GM23338 (cell line): ENCODE measurements at regions not wholly inside any gene's neighbourhood (a gene's known extent, or its start where the extent isn't known, plus 50 kb on each side); places are given as distances from the start of the nearest gene placed in this dataset.

ENCODE experiments used
- CREB1 ChIP-seq: fragments of 250-450 bp; sonication (Bioruptor Pico); IDR thresholded peaks from 2 replicates; pipeline ENCODE4 v1.5.0; 2020; ENCODE audit warnings: low read depth, mild to moderate bottlenecking, moderate library complexity
- EZH2 ChIP-seq: fragments of 200-600 bp; sonication (generic); IDR thresholded peaks from one replicate; pipeline ENCODE4 v1.8.0; 2017; ENCODE audit warnings: antibody characterized with exemption, mild to moderate bottlenecking, low read depth; ENCODE audit not compliant: unreplicated experiment
- EZH2phosphoT487 ChIP-seq: fragments of 200-600 bp; sonication (generic); IDR thresholded peaks from one replicate; pipeline ENCODE4 v1.8.1; 2018; ENCODE audit warnings: antibody characterized with exemption; ENCODE audit not compliant: unreplicated experiment
- JUNB ChIP-seq: IDR thresholded peaks from one replicate; pipeline ENCODE4 v1.6.1; 2016; ENCODE audit warnings: antibody characterized with exemption; ENCODE audit not compliant: unreplicated experiment
- POLR2AphosphoS5 ChIP-seq: IDR thresholded peaks from 2 replicates; pipeline ENCODE4 v1.6.1; 2016; ENCODE audit warnings: antibody characterized with exemption, low read depth
- TF ChIP-seq, protein P1 (sequence below), 2 experiments: fragments of 200-600 bp in 1 of 2; sonication (generic) in 1 of 2; conservative IDR thresholded peaks; 2 replicates each; pipeline versions ENCODE4 v1.5.1 to v1.6.1; 2016 to 2017; ENCODE audit warnings: antibody characterized with exemption in 2 of 2, low read depth in 2 of 2, mild to moderate bottlenecking in 2 of 2, moderate library complexity in 1 of 2
- TF ChIP-seq, protein P2 (sequence below): fragments of 250-450 bp; sonication (Bioruptor Pico); IDR thresholded peaks from 2 replicates; pipeline ENCODE4 v1.5.0; 2020; ENCODE audit warnings: mild to moderate bottlenecking, moderate library complexity
- TF ChIP-seq, protein P3 (sequence below): IDR thresholded peaks from one replicate; pipeline ENCODE4 v1.6.1; 2018; ENCODE audit warnings: antibody characterized with exemption; ENCODE audit not compliant: unreplicated experiment

DNA sequence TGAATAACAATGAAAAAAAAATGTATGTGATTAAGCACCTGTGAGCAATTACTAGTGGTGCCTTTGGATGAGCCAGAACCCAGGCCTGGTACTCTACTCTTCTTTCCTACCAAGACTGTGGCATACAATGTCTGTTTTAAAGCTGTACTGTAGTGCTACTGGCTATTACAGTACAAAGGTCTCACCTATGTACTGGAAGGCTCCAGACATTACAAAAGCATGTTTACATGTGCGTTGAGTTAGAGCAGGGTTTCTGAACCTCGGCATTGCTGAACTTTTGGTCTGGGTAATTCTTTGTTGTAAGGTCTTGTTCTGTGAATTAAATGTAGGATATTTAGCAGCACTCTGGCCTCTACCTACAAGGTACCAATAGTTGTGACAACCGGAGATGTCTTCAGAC lies 153.8 kb downstream of the SPATA18 start:
- TF ChIP-seq, protein P1, sequence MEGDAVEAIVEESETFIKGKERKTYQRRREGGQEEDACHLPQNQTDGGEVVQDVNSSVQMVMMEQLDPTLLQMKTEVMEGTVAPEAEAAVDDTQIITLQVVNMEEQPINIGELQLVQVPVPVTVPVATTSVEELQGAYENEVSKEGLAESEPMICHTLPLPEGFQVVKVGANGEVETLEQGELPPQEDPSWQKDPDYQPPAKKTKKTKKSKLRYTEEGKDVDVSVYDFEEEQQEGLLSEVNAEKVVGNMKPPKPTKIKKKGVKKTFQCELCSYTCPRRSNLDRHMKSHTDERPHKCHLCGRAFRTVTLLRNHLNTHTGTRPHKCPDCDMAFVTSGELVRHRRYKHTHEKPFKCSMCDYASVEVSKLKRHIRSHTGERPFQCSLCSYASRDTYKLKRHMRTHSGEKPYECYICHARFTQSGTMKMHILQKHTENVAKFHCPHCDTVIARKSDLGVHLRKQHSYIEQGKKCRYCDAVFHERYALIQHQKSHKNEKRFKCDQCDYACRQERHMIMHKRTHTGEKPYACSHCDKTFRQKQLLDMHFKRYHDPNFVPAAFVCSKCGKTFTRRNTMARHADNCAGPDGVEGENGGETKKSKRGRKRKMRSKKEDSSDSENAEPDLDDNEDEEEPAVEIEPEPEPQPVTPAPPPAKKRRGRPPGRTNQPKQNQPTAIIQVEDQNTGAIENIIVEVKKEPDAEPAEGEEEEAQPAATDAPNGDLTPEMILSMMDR (conservative IDR thresholded peaks at IDR 0.05; ENCODE audit: low read depth in 2 of 2): no peak
- no peak for TF ChIP-seq EZH2
- no peak for TF ChIP-seq POLR2AphosphoS5
- no peak for TF ChIP-seq EZH2phosphoT487
- no peak for TF ChIP-seq CREB1 (CRISPR knock-in tag)
- TF ChIP-seq, protein P2, sequence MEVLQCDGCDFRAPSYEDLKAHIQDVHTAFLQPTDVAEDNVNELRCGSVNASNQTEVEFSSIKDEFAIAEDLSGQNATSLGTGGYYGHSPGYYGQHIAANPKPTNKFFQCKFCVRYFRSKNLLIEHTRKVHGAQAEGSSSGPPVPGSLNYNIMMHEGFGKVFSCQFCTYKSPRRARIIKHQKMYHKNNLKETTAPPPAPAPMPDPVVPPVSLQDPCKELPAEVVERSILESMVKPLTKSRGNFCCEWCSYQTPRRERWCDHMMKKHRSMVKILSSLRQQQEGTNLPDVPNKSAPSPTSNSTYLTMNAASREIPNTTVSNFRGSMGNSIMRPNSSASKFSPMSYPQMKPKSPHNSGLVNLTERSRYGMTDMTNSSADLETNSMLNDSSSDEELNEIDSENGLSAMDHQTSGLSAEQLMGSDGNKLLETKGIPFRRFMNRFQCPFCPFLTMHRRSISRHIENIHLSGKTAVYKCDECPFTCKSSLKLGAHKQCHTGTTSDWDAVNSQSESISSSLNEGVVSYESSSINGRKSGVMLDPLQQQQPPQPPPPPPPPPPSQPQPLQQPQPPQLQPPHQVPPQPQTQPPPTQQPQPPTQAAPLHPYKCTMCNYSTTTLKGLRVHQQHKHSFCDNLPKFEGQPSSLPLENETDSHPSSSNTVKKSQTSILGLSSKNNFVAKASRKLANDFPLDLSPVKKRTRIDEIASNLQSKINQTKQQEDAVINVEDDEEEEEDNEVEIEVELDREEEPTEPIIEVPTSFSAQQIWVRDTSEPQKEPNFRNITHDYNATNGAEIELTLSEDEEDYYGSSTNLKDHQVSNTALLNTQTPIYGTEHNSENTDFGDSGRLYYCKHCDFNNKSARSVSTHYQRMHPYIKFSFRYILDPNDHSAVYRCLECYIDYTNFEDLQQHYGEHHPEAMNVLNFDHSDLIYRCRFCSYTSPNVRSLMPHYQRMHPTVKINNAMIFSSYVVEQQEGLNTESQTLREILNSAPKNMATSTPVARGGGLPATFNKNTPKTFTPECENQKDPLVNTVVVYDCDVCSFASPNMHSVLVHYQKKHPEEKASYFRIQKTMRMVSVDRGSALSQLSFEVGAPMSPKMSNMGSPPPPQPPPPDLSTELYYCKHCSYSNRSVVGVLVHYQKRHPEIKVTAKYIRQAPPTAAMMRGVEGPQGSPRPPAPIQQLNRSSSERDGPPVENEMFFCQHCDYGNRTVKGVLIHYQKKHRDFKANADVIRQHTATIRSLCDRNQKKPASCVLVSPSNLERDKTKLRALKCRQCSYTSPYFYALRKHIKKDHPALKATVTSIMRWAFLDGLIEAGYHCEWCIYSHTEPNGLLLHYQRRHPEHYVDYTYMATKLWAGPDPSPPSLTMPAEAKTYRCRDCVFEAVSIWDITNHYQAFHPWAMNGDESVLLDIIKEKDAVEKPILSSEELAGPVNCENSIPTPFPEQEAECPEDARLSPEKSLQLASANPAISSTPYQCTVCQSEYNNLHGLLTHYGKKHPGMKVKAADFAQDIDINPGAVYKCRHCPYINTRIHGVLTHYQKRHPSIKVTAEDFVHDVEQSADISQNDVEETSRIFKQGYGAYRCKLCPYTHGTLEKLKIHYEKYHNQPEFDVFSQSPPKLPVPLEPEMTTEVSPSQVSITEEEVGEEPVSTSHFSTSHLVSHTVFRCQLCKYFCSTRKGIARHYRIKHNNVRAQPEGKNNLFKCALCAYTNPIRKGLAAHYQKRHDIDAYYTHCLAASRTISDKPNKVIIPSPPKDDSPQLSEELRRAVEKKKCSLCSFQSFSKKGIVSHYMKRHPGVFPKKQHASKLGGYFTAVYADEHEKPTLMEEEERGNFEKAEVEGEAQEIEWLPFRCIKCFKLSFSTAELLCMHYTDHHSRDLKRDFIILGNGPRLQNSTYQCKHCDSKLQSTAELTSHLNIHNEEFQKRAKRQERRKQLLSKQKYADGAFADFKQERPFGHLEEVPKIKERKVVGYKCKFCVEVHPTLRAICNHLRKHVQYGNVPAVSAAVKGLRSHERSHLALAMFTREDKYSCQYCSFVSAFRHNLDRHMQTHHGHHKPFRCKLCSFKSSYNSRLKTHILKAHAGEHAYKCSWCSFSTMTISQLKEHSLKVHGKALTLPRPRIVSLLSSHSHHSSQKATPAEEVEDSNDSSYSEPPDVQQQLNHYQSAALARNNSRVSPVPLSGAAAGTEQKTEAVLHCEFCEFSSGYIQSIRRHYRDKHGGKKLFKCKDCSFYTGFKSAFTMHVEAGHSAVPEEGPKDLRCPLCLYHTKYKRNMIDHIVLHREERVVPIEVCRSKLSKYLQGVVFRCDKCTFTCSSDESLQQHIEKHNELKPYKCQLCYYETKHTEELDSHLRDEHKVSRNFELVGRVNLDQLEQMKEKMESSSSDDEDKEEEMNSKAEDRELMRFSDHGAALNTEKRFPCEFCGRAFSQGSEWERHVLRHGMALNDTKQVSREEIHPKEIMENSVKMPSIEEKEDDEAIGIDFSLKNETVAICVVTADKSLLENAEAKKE (CRISPR knock-in tag): no peak
- TF ChIP-seq, protein P3, sequence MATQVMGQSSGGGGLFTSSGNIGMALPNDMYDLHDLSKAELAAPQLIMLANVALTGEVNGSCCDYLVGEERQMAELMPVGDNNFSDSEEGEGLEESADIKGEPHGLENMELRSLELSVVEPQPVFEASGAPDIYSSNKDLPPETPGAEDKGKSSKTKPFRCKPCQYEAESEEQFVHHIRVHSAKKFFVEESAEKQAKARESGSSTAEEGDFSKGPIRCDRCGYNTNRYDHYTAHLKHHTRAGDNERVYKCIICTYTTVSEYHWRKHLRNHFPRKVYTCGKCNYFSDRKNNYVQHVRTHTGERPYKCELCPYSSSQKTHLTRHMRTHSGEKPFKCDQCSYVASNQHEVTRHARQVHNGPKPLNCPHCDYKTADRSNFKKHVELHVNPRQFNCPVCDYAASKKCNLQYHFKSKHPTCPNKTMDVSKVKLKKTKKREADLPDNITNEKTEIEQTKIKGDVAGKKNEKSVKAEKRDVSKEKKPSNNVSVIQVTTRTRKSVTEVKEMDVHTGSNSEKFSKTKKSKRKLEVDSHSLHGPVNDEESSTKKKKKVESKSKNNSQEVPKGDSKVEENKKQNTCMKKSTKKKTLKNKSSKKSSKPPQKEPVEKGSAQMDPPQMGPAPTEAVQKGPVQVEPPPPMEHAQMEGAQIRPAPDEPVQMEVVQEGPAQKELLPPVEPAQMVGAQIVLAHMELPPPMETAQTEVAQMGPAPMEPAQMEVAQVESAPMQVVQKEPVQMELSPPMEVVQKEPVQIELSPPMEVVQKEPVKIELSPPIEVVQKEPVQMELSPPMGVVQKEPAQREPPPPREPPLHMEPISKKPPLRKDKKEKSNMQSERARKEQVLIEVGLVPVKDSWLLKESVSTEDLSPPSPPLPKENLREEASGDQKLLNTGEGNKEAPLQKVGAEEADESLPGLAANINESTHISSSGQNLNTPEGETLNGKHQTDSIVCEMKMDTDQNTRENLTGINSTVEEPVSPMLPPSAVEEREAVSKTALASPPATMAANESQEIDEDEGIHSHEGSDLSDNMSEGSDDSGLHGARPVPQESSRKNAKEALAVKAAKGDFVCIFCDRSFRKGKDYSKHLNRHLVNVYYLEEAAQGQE: no peak
- no peak for TF ChIP-seq JUNB
